HPDE6-E6E7 (cell line): ENCODE measurements at regions not wholly inside any gene's neighbourhood (a gene's known extent, or its start where the extent isn't known, plus 50 kb on each side); places are given as distances from the start of the nearest gene placed in this dataset.

ENCODE experiments used
- DNase-seq: peaks from one replicate; pipeline ENCODE4 v3.0.0; 2011; ENCODE audit warnings: missing footprints; ENCODE audit errors: extremely low spot score

GRCh38 chr22:49368976-49369725, 458.5 kb downstream of the BRD1 start:
- DNase-seq = no peak

DNA sequence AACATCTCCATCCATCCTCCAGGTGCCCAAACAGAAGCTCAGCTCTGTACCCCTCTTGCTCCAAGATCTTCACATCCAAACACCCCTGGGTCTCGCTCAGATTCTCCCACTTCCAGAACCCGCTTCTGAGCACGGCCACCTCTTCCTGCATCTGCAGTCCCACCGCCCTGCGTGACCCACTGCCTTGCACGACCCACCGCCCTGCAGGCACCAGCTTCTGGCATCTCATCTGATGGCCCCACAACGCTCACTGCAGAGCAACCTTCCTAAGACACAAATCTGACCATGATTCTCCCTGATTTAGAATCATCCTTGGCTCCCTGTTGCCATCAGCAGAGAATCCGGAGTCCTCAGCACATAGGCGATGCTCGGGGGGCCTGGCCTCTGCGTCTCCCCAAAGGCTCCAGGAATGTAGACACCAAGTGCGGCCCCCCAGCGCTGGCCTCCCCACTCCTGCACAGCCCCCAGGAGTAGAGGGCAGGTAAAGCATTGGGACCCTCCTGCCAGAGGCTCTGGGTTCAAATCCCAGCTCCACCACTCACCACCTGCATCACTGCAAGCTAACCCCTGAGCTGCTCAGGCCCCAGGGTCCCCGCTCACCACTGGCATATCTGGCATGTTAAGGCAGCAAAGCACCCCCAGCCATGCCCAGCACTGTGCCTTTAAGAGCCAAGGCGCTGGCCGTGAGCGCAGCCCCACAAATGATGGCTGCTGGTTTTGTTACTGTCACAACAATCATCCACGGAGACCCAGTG, 459.3 kb downstream of the BRD1 start:
- no peak for DNase-seq

DNA sequence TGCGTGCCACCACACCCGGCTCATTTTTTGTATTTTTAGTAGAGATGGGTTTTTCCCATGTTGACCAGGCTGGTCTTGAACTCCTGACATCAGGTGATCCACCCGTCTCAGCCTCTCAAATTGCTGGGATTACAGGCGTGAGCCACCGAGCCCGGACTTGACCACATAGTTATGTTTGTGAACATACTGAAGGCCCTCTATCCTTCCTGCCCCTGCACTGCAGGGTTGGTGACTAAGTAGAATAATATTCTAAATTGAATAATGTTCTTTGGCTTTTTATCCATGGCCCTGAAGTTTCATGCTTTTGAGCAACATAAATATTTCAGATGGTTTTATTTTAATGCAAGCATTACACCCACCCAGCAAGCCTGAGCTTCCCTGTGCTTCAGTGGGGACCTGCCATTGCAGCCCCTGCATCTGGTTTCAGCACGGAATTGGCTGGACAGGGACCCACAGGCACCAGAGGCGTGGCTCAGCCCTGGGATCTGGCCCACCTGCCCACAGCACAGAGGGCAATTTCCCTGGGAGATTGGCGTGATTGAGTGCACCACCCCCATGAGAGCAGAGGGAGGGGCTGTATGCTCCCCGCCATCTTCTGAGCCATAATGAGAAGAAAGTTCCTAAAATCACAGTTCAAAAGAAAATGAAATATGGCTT, 460.5 kb downstream of the BRD1 start:
- DNase-seq = no peak

GRCh38 chr22:49366437-49366836, 461.2 kb downstream of the BRD1 start:
- DNase-seq = no peak

GRCh38 chr22:49365910-49366309, 461.8 kb downstream of the BRD1 start:
- DNase-seq = no peak

GRCh38 chr22:49365191-49365837, 462.4 kb downstream of the BRD1 start:
- no peak for DNase-seq

- no peak for DNase-seq
Measured at GRCh38 chr22:49364398-49364797, 463.3 kb downstream of the BRD1 start.

DNA sequence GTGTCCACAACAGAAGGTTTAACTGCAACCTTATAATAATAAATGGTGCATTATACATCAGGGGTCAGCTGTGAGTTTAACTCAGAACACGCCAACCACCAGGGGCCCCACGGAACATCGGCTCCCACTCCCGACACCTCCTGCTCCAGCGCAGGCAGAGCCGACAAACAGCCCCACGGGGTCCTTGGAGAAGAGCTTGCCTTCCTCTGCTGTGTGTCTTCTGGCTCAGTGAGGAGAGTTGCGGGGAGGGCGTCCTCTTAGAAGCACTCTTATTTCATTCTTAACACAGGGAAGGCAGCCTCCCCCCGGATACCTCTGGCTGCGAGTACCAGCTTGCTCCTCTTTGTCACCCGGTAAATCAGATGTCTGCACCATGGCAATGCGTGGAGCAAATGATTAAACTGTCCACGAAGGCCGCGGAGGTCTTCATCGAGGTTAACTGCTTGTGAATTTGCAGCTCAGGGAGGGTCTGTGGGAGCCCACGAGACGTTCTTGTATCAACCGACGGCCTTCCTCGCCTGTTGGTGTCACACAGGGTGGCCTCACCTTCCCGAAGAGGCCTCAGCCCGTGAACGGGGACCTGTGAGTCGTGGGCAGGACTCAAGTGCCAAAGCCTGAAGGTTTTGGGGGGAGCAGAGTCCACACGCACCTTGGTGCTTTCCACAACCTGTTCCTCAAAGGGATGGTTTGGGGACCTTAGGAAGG, 464.0 kb downstream of the BRD1 start:
- no peak for DNase-seq

DNA sequence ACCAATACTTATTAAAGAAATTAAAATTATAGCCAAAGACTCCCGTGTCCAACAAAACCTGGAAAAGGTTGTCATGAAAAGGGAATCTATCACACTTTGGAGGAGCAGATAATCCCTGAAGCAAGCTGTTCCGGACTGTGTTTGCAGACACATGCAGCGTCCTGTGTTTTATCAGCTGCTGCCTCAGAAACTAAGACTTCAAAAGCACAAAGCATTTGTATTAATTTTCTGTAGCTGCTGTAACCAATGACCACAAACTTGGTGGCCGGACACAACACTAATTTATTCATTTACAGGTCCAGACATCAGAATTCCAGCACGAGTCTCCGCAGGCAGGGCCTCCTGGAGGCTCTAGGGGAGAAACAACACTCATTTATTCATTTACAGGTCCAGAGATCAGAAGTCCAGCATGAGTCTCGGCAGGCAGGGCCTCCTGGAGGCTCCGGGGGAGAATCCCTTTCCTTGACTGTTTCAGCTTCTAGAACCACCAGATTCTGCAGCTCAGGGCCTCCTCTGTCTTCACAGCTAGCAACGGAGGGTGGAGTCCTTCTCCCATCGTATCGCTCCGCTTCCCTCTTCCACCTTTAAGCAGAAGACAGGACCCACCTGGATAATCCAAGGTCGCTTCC, 465.3 kb downstream of the BRD1 start:
- DNase-seq = no peak

DNA sequence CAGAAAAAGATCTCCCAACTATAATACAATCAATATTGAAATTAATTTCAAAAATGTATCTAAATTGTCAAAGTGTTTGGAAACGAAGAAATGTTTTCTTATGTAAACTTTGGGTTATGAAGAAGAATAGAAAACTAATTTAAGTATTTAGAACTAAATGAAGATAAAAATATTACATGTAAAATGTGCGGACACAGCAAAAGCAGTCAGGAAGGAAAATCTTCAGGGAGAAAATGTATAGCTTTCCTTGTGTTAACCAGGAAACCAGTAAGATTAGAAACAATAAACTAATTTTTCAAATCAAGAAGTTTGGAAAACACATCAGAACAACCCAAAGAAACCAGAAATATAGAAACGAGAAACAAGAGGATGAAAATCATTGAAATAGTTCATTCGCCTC, 466.5 kb downstream of the BRD1 start:
- DNase-seq = no peak

DNA sequence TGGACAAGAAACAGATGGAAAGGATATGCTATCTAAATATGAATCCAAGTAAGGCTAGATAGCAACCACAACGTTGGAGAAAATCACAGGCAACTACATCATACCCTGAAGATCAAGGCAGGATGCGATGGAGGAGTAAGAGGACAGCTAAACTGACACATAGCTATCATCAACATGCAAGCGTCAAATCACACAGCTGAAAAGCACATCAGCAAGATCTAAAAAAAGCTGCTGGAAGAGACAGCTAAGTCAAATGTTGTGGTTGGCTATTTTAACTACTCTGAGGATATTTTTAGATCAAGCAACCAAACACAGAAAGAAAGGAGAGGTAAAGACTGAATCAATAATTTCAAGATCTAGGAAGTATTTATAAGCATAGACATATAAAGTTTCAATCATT, 466.9 kb downstream of the BRD1 start:
- DNase-seq = no peak

DNA sequence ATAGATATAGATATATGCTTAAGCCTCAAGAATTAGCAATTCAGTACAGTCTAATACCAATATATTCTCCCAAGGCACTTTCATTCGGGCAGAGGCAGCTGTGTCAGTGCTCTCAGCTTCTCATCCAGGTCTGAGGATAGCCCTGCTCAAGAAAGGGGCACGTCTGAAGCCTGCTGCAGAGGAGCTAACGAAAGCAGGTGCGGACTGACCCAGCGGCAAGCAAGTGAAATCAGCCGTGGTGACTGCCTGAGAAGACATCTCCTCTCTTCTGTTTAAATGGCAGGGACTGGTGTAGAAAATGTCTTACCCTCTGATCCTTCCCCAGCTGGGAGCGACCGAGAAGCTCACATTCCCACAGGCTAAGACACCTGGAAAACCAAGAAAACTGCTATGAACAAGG, 468.6 kb downstream of the BRD1 start:
- DNase-seq = no peak

- DNase-seq = no peak
Measured at GRCh38 chr22:49357661-49358440, 469.8 kb downstream of the BRD1 start.

GRCh38 chr22:49356428-49356827, 471.2 kb downstream of the BRD1 start:
- no peak for DNase-seq

GRCh38 chr22:49355211-49355920, 472.3 kb downstream of the BRD1 start:
- no peak for DNase-seq

GRCh38 chr22:49354516-49355210, 473.0 kb downstream of the BRD1 start:
- DNase-seq = no peak

DNA sequence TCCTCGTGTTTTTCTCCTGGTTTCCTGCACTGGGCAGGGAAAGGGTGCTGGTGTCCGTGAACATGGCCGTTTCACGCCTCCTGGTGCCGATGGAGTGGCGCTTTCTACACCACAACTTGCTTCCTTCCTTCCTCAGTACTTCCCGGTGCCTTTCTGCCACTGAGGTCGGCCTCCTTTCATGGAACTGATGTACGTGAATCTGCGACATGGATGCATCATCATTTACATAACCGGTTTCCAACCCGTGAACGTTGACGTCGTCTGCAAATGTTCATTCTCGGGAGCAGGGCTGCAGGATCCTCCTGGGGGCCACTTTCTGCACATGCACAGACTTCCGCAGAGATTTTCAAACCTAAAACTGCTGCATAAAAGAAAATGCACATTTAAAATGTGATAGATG, 474.4 kb downstream of the BRD1 start:
- no peak for DNase-seq

- DNase-seq = no peak
Measured at GRCh38 chr22:49352361-49353169, 475.1 kb downstream of the BRD1 start.
